CD4-positive, alpha-beta T cell treated with Interleukin-10 for 1 hour (primary cell): ENCODE measurements at regions not wholly inside any gene's neighbourhood (a gene's known extent, or its start where the extent isn't known, plus 50 kb on each side); places are given as distances from the start of the nearest gene placed in this dataset.
A peak's percentile ranks its signal among the peaks of the same experiment; 100 is the strongest.
"Not testable (repeated sequence)": the region's sequence is repeated elsewhere in the genome, so short reads cannot be mapped to it uniquely, and the experiment has no call there.

Experiments
- DNase-seq: peaks from one replicate; pipeline ENCODE4 v3.0.0-alpha.2; 2020

DNA sequence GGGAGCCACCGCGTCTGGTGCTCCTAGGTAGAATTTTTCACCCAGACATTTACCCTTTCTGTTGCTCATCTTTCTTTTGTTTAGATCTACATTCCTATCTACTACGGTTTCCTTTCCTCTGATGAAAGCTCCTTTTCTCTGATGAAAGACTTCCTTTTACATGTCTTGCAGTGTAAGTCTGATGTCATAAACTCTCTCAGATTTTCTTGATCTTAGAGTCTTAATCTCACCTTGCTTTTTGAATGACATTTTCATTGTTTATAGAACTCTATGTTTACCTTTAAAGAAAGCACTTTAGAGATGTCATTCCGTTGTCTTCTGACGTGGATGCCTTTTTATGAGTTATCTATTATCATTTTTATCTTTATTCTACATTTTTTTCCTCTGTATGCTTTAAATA lies 171.8 kb upstream of the MTPN start:
- DNase-seq, result no peak

DNA sequence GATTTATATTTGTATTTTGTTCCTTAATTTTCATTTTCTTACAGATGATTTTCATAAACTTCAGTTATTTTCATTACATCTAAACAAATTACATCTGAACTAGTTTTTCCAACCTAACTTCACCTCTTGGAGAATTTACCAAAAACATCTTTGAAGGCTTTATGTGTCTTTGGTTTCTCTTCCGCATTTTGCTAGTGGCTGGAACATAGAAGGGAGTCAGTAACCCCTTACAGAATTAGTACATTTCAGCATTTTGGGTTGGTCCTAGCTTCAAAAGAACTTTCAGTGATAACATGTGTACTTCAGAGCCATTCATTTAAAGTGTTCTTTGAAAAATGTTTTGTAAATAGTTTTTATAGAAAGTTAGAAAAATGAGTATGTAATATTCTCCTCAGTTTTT lies 169.8 kb upstream of the MTPN start:
- DNase-seq, result no peak

GRCh38 chr7:136144182-136144581 lies 167.0 kb upstream of the MTPN start:
- no peak for DNase-seq

DNA sequence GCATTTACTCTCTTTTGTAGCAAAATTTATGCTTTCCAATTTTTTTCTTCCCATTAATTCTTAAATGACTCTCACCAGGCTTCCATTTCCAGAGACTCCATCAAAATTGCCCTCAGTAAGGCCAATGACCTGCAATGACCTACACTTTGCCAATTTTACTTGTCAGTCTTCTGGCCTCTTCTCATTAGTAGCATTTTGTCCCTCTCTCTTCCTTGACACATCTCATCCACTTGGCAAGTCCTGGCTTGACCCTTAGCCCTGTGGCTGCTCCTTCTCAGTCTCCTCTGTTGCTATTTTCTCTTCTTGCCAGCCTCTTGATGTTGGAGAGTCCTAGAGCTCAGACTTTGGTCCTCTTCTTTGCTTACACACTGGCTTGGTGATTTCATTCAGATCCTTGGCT lies 166.1 kb upstream of the MTPN start:
- DNase-seq, result no peak

GRCh38 chr7:136142583-136142982 lies 165.4 kb upstream of the MTPN start:
- no peak for DNase-seq

- no peak for DNase-seq
Observed at GRCh38 chr7:136140469-136140868, 163.3 kb upstream of the MTPN start.

GRCh38 chr7:136139417-136139816 lies 162.3 kb upstream of the MTPN start:
- no peak for DNase-seq

DNA sequence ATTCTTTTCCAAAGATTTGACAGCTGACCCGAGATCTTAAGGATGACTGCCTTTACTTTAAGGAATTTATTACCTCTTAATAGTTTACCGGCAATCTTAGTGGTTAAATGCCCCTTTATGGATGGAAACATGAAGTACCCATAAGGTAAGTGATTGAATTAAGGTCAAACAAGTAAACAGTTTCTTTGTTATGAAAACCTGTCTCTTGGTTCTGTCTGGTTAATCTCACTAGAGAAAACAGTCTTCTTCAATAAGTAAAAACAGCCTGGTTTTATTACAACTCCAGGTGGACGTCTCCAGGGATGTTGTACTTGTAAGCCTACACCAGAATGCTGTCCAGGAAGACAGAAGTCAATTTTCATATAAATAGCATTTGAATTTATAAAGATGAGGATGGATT lies 161.8 kb upstream of the MTPN start:
- DNase-seq, result no peak

- no peak for DNase-seq
Observed at GRCh38 chr7:136136906-136137454, 159.8 kb upstream of the MTPN start.

- no peak for DNase-seq
Observed at GRCh38 chr7:136134503-136134902, 157.3 kb upstream of the MTPN start.

DNA sequence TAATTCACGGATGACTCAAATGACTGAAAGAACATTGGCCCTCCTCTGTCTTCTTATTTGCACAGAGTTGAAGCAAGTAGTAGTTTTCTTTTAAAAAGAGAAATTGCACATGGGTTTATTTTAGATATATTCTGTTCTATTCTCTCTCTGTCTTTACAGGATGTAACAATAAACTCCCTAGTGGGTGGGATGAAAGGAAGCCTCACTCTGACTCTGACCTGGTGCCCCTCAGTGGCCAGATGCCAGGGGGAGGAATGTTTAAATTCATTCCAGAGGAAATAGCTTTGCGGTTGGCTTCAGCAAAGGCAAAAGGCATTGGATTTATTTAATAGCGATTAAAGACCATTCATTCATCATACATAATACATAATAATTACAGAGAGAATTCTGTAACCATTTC lies 156.4 kb upstream of the MTPN start:
- DNase-seq, result no peak

DNA sequence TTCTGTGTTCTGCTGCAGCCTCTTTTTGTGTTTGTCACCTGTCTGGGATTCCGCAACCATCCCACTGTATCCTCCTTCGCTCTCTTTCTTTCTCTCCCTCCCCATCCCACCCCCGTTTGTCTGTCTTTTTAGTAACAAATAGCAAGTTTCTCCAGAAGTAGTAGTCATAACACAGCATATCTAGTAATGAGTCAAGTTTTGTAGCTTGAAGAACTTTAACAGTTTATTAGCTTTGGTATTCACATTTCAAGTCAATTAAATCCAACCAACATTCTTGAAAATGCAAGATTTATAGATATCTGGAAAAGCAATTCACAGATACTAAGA lies 154.1 kb upstream of the MTPN start:
- no peak for DNase-seq

DNA sequence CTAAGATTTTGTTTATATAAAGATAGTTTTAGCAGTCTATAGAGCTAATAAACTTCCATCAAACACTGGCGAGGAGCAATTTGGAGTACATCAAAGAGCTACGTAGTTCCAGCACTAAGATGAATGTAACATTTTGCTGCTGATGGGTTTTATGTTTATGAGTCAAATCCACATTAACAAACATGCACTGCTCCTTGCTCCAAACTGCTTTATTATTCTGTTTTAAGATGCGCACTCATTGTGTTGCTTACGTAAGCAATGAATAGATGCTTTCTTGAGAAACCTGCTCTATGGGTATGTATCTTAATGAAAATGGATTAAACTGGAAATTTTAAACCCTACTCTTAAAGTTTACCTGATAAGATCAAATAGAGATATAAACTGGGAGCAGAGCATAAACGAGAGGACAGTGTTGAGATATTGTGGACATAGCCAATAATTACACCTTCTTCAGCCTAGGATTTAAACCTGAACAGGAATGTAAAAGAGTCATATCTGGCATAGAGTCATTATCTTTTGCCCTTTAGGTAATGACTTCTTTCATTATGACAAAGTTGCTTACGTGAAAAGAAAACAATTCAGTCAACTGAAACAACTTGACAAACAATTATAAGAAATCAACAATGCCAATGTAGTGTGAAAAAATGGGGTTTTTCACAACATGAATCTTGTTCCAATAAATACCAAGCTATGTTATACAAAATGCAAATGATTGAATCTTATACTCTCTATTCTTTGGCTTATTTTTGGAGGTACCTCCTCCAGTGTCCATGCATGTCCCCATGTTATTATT lies 153.5 kb upstream of the MTPN start:
- no peak for DNase-seq

DNA sequence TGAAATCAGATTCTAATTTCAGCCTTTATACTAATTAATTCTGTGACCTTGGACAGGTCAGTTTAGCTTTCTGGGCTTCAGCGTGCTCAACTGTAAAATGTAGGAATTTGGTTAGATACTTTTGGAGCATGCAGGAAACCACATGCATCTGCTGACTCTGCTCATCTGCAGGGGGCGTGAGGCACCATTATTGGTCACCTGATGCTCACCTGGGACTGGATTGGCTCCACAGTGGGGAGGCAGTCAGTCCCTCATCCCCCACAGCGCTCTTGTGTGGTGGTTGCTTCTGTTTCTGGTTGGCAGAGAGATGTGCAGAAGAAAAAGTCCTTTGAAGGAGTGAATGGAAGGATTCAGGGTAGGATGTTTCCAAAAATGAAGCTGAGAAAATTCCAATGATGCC lies 150.9 kb upstream of the MTPN start:
- DNase-seq, result no peak

- no peak for DNase-seq
Observed at GRCh38 chr7:136123352-136123751, 146.2 kb upstream of the MTPN start.

DNA sequence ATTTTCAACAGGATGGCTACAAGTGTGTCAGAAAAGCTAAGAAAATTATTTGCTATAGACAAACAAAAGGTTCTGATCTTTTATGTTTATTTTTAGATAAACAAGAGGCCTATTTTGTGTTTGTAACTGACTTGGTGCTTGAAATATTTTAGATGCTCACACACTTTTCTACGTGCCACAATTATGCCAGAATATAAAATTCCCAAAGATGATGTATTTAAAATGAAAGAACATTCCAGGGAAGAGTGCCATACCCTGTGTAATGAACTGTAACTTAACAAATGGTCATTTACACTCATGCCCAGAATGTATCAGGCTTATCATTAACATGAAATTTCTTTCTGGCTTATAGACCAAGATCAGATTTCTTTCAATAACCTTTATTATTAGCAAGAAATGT lies 144.9 kb upstream of the MTPN start:
- no peak for DNase-seq

DNA sequence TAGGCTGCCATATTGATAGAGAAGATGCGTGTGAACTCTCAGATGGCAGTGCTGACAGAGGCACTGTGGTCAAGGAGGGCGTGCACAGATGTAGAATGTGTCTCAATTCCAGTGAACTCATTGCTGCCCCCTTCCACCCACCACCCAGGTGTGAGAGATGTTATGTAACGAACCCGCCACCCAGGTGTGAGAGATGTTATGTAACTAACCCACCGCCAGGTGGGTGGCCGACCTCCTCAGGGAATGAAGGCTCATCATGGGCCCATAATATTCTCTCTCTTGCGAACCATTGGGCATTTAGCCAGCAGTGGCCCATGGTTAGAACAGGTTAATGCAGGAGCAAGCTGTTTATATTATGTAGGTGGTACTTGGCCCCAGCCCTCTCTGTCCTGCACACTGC lies 140.4 kb upstream of the MTPN start:
- DNase-seq, result no peak

DNA sequence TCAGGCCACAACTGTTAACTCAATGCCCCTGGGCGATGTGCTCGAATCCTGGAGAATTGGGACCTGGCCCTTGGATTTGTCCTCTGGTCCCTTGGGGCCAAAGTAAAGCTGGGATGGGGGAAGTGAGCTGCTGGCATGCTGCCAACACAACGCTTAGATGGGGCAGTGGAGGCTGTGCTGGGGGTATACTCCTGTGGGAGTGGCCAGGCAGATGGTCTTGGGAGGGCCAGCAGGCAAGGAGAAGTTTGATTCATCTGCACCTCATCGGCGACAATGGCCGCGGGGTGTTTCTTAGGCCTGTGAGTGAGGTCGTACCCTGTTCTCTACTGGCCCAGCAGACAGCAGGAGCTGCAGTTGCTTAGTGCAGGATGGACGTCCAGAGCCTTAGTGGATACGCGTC lies 139.0 kb upstream of the MTPN start:
- DNase-seq, result no peak

DNA sequence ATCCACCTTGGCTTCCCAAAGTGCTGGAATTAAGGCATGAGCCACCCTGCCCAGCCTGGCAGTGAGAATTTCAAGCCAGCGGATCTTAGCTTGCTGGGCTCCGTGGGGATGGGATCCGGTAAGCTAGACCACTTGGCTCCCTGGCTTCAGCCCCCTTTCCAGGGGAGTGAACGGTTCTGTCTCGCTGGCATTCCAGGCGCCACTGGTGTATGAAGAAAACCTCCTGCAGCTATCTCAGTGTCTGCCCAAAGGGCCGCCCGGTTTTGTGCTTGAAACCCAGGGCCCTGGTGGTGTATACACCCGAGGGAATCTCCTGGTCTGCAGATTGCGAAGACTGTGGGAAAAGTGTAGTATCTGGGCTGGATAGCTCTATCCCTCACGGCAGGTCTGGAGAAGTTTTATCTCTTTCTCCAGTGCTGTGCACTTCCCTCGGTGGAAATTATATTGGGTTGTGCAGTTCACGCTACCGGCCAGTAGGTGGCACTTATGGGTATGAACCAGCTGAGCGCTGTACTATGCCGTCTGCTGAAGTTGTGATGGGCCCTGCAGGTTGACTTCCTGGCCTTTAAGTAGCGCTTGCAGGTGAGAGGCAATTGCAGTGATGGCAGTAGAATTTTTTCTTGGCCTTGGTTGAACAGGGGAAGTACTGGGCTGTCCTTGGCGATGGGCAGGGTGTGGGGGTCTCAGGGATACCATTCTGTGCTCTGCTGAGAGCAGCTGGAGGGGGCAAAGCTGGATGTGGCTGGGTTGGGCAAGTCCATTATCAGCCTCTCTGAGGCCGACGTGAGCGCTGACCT lies 138.0 kb upstream of the MTPN start:
- peak; percentile 50 for DNase-seq

GRCh38 chr7:136114467-136114866 lies 137.3 kb upstream of the MTPN start:
- not testable (repeated sequence) for DNase-seq

DNA sequence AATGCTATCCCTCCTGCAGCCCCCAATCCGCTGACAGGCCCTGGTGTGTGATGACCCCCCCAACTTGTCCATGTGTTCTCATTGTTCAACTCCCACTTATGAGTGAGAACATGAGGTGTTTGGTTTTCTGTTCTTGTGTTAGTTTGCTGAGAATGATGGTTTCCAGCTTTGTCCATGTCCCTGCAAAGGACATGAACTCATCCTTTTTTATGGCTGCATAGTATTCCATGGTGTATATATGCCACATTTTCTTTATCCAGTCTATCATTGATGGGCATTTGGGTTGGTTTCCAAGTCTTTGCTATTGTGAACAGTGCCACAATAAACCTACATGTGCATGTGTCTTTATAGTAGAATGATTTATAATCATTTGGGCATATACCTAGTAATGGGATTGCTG lies 131.9 kb upstream of the MTPN start:
- DNase-seq, result not testable (repeated sequence)

- DNase-seq, result no peak
Observed at GRCh38 chr7:136105191-136105590, 128.0 kb upstream of the MTPN start.

DNA sequence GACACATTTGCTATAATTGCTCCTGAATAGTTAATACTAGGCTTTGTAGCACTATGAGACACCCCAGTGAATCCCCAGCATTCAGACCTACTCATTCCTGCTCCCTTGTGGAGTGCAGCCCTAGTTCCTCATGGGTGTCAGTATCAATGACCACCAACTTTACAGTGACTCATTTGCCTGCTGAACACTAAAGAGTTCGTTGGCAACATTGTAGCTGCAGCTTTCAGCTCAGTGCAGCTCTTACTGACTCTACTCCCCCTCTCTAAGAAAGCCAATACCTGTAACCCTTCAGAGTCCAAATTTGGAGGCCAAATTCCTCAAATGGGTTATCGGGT lies 127.1 kb upstream of the MTPN start:
- no peak for DNase-seq

- no peak for DNase-seq
Observed at GRCh38 chr7:136103545-136104268, 126.5 kb upstream of the MTPN start.
